IgD-negative memory B cell (primary cell): ENCODE measurements at regions not wholly inside any gene's neighbourhood (a gene's known extent, or its start where the extent isn't known, plus 50 kb on each side); places are given as distances from the start of the nearest gene placed in this dataset.

Experiments used
- H3K27ac Mint-ChIP-seq, 3 donors: one replicate each; pipeline ENCODE4 v1.8.0; 2020 to 2022; ENCODE audit warnings: mild to moderate bottlenecking in 3 of 3, mixed read lengths in 3 of 3, moderate library complexity in 1 of 3
- H3K27me3 Mint-ChIP-seq: one replicate; pipeline ENCODE4 v1.8.0; 2021; ENCODE audit warnings: mixed read lengths
- H3K36me3 Mint-ChIP-seq: one replicate; pipeline ENCODE4 v1.8.0; 2020; ENCODE audit warnings: mild to moderate bottlenecking, mixed read lengths
- H3K4me1 Mint-ChIP-seq, 3 donors: one replicate each; pipeline ENCODE4 v1.8.0; 2020 to 2022; ENCODE audit warnings: mixed read lengths in 3 of 3, mild to moderate bottlenecking in 1 of 3
- H3K4me3 Mint-ChIP-seq, 4 donors: one replicate each; pipeline ENCODE4 v1.8.0; 2020 to 2022; ENCODE audit warnings: mild to moderate bottlenecking in 4 of 4, mixed read lengths in 4 of 4, moderate library complexity in 3 of 4
- H3K9me3 Mint-ChIP-seq, 3 donors: one replicate each; pipeline ENCODE4 v1.8.0; 2020 to 2021; ENCODE audit warnings: mixed read lengths in 3 of 3, mild to moderate bottlenecking in 1 of 3

GRCh38 chr1:30275926-30276764, 447.2 kb downstream of the MATN1 start:
- Mint-ChIP-seq H3K4me3 (no peak overlapping the region), H3K36me3 (no peaks in the 10 kb centered on the region), H3K27ac (no peak overlapping the region), H3K9me3 (no peaks in the 10 kb centered on the region), H3K27me3 (peaks cover 5% of the 10 kb centered on the region), H3K4me1 (no peaks in the 10 kb centered on the region)

GRCh38 chr1:30274976-30275621, 448.3 kb downstream of the MATN1 start:
- Mint-ChIP-seq H3K9me3 (no peaks in the 10 kb centered on the region), H3K27ac (no peak overlapping the region), H3K4me3 (no peak overlapping the region), H3K27me3 (peaks cover 4% of the 10 kb centered on the region), H3K36me3 (no peaks in the 10 kb centered on the region), H3K4me1 (no peaks in the 10 kb centered on the region)

- no peaks in the 10 kb centered on the region for H3K4me1 Mint-ChIP-seq
- no peak overlapping the region for H3K4me3 Mint-ChIP-seq
- no peaks in the 10 kb centered on the region for H3K36me3 Mint-ChIP-seq
- no peaks in the 10 kb centered on the region for H3K9me3 Mint-ChIP-seq
- peaks cover 7% of the 10 kb centered on the region for H3K27me3 Mint-ChIP-seq
- H3K27ac Mint-ChIP-seq, result no peak overlapping the region
Measured at GRCh38 chr1:30274173-30274970, 449.0 kb downstream of the MATN1 start.

- Mint-ChIP-seq H3K4me3 (no peak overlapping the region), H3K36me3 (no peaks in the 10 kb centered on the region), H3K27me3 (peaks cover 4% of the 10 kb centered on the region)
Measured at GRCh38 chr1:30273456-30273855, 449.9 kb downstream of the MATN1 start.

GRCh38 chr1:30273021-30273325, 450.4 kb downstream of the MATN1 start:
- H3K9me3 Mint-ChIP-seq, result no peaks in the 10 kb centered on the region
- H3K36me3 Mint-ChIP-seq, result no peaks in the 10 kb centered on the region
- no peak overlapping the region for H3K27ac Mint-ChIP-seq
- H3K27me3 Mint-ChIP-seq, result peaks cover 4% of the 10 kb centered on the region
- H3K4me1 Mint-ChIP-seq, result no peaks in the 10 kb centered on the region
- no peak overlapping the region for H3K4me3 Mint-ChIP-seq

More at GRCh38 chr1:30273456-30273855, 449.9 kb downstream of the MATN1 start:
- Mint-ChIP-seq H3K4me1 (no peaks in the 10 kb centered on the region), H3K9me3 (no peaks in the 10 kb centered on the region), H3K27ac (no peak overlapping the region)

GRCh38 chr1:30272277-30273020, 450.9 kb downstream of the MATN1 start:
- Mint-ChIP-seq H3K4me1 (no peaks in the 10 kb centered on the region), H3K9me3 (no peaks in the 10 kb centered on the region), H3K4me3 (no peak overlapping the region), H3K27me3 (peaks cover 4% of the 10 kb centered on the region), H3K27ac (no peak overlapping the region), H3K36me3 (no peaks in the 10 kb centered on the region)

GRCh38 chr1:30271401-30272276, 451.7 kb downstream of the MATN1 start:
- Mint-ChIP-seq H3K27ac (no peak overlapping the region), H3K27me3 (peaks cover 4% of the 10 kb centered on the region), H3K4me3 (no peak overlapping the region), H3K4me1 (no peaks in the 10 kb centered on the region), H3K9me3 (no peaks in the 10 kb centered on the region), H3K36me3 (no peaks in the 10 kb centered on the region)

- peaks cover 8% of the 10 kb centered on the region for H3K27me3 Mint-ChIP-seq
- no peaks in the 10 kb centered on the region for H3K9me3 Mint-ChIP-seq
- no peaks in the 10 kb centered on the region for H3K36me3 Mint-ChIP-seq
- no peaks in the 10 kb centered on the region for H3K4me1 Mint-ChIP-seq
- H3K27ac Mint-ChIP-seq, result no peak overlapping the region
- H3K4me3 Mint-ChIP-seq, result no peak overlapping the region
Measured at GRCh38 chr1:30270461-30270860, 452.9 kb downstream of the MATN1 start.

- Mint-ChIP-seq H3K4me1 (no peaks in the 10 kb centered on the region), H3K27ac (peak overlapping the region in 1 of 3 donors; percentile 25), H3K9me3 (no peaks in the 10 kb centered on the region), H3K36me3 (no peaks in the 10 kb centered on the region), H3K27me3 (peaks cover 10% of the 10 kb centered on the region), H3K4me3 (no peak overlapping the region)
Measured at GRCh38 chr1:30268923-30269666, 454.3 kb downstream of the MATN1 start.

- H3K27ac Mint-ChIP-seq, result no peak overlapping the region
- H3K9me3 Mint-ChIP-seq, result no peaks in the 10 kb centered on the region
- H3K36me3 Mint-ChIP-seq, result no peaks in the 10 kb centered on the region
- H3K27me3 Mint-ChIP-seq, result peaks cover 10% of the 10 kb centered on the region
- no peak overlapping the region for H3K4me3 Mint-ChIP-seq
- H3K4me1 Mint-ChIP-seq, result no peaks in the 10 kb centered on the region
Measured at GRCh38 chr1:30267856-30268255, 455.5 kb downstream of the MATN1 start.

- no peaks in the 10 kb centered on the region for H3K36me3 Mint-ChIP-seq
- H3K27ac Mint-ChIP-seq, result no peak overlapping the region
- H3K4me1 Mint-ChIP-seq, result no peaks in the 10 kb centered on the region
- no peaks in the 10 kb centered on the region for H3K9me3 Mint-ChIP-seq
- H3K27me3 Mint-ChIP-seq, result peaks cover 10% of the 10 kb centered on the region
- no peak overlapping the region for H3K4me3 Mint-ChIP-seq
Measured at GRCh38 chr1:30267046-30267445, 456.3 kb downstream of the MATN1 start.

- Mint-ChIP-seq H3K4me3 (no peak overlapping the region), H3K4me1 (no peaks in the 10 kb centered on the region), H3K36me3 (no peaks in the 10 kb centered on the region), H3K9me3 (peaks cover 0 to 5% (median 0%) of the 10 kb centered on the region in 3 donors), H3K27me3 (peaks cover 10% of the 10 kb centered on the region), H3K27ac (no peak overlapping the region)
Measured at GRCh38 chr1:30265127-30266070, 458.0 kb downstream of the MATN1 start.

- no peak overlapping the region for H3K4me3 Mint-ChIP-seq
- H3K36me3 Mint-ChIP-seq, result no peaks in the 10 kb centered on the region
- H3K27me3 Mint-ChIP-seq, result peaks cover 6% of the 10 kb centered on the region
- H3K4me1 Mint-ChIP-seq, result no peaks in the 10 kb centered on the region
- no peak overlapping the region for H3K27ac Mint-ChIP-seq
- peaks cover 0 to 5% (median 0%) of the 10 kb centered on the region in 3 donors for H3K9me3 Mint-ChIP-seq
Measured at GRCh38 chr1:30264672-30265025, 458.7 kb downstream of the MATN1 start.
